GM21360 (cell line): ENCODE measurements at regions not wholly inside any gene's neighbourhood (a gene's known extent, or its start where the extent isn't known, plus 50 kb on each side); places are given as distances from the start of the nearest gene placed in this dataset.

Experiments used
- ATAC-seq: cut with Tn5 transposase; IDR thresholded peaks from one replicate; pipeline ENCODE4 v1.9.1; 2021; ENCODE audit warnings: mild to moderate bottlenecking, moderate library complexity; ENCODE audit not compliant: unreplicated experiment

DNA sequence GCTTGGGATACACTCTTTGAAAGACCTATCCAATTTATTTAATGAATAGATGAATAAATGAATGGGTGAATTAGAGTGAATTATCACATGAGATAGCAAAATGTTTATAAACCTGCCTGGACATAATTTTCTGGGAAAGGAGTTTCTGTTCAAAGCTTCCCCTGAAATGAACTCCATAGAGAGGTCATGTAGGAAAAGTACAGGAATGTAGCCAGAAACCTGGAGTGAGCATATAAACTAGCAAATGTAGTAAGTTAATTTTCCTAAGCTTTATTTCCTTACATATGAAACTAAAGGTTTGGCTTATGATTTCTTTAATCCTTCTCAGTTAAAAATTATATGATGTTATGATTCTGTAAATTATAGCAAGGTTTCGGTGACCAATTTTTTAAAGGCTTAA lies 380.3 kb upstream of the RSPO3 start:
- no peak for ATAC-seq

- no peak for ATAC-seq
These were observed 379.8 kb upstream of the RSPO3 start for GRCh38 chr6:126738641-126739040.

- no peak for ATAC-seq
These were observed 375.4 kb upstream of the RSPO3 start for GRCh38 chr6:126743076-126743475.

DNA sequence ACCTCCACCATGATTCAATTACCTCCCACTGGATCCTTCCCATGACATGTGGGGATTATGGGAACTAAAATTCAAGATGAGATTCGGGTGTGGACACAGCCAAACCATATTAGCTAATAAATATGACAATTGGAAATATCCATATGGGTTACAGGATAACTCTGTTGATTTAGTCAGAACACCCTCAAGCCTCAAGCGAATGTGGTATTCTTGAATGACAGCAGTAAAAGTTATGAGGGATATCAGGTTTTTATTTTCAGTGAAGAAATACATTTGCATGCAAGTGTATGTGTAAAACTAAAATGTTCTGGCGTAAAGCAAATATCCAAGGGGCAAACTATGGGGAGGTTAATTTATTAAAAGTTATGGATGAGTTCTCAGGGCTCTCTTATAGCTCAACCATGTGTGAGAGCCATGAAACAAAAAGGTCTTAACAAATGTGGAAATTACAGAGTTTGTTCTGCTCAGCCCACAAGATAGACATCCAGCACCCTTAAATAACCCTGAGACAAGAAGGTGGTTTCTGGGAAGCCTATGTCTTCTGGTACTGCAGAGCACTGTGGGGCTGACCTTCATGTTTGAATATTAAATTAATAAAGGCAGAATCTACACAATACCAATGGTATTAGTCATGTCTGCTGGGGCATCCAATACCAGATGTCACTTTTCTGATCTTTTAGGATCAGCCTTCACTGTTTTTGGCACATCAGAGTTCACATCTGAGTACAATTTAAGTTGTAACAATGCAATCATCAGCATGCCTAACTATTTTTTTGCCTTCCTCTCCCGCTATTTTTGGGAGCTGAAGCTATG lies 370.5 kb upstream of the RSPO3 start:
- no peak for ATAC-seq

DNA sequence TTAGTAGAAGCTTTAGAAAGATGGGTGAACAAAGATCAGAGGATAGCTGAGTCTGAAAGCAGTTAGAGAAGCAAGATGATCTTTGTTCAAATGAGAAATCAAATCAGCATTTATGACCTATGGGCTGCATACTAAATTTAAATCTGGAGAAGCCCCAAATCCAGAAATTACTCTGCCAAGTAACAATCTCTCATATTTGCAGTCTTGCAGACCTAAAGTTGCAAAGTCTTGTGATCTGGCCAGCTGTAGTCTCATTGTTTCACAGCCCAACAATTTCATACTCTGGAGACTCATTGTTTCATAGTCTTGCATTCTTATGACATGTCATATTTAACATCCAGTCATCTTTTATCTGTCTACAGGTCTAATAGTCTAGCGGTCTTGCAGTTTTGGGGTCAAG lies 364.9 kb upstream of the RSPO3 start:
- no peak for ATAC-seq

DNA sequence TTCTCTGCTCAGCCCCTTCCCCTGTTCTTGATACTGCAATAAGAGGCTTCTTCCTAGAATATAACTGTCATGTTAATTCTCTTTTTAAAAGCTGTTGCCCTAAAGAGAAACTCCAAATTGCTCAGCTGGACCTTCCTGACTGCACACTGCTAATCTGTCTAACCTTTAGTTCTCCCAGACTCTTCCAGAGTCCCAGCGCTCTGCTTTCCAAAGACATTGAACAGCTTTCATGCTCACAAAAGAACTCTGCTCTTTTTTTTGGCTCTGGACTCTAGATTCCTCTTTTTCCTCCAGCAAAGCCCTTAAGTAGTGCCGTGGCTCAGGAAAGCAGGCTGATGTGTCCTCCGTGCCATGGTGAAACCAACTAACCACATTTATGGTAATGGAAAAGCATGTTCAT lies 356.6 kb upstream of the RSPO3 start:
- no peak for ATAC-seq

DNA sequence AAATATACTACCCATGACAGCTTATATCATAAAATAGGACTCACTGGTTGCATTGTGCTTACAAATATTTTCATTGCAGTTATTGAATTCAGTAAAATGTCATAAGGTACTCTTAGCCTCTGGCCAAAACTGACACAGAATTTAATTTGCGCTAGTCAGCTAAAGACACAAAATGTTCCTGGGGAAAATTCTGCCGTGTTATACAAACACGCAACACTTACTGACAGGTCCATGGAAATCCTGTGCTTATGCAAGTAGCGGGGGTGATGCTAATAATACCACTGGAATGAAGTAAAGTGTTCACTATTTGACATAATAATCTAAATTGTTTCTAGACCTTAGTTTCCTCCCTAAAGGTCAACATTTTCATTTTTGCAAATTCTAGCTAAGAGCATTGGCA lies 354.4 kb upstream of the RSPO3 start:
- ATAC-seq: no peak

GRCh38 chr6:126764671-126765070 lies 353.8 kb upstream of the RSPO3 start:
- ATAC-seq: no peak

GRCh38 chr6:126766820-126767219 lies 351.7 kb upstream of the RSPO3 start:
- ATAC-seq: no peak

DNA sequence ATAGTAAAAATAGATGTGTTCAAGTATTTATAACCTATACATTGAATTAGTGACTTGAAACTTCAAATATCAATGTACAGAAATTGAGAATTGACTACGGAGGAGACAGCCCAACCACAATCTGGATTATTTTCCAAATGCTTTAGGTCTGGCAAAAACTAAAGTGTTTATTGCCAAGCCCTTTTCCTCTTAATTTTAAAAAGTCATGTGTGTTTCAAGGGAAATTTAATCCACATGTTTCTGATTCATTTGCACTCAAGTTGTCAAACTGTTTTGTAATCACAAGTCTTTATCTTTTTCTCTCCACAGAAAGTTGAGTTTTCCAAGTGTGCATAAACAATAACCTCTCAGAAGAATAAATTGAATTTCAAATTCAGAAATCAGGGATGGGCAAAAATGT lies 350.8 kb upstream of the RSPO3 start:
- ATAC-seq: no peak

DNA sequence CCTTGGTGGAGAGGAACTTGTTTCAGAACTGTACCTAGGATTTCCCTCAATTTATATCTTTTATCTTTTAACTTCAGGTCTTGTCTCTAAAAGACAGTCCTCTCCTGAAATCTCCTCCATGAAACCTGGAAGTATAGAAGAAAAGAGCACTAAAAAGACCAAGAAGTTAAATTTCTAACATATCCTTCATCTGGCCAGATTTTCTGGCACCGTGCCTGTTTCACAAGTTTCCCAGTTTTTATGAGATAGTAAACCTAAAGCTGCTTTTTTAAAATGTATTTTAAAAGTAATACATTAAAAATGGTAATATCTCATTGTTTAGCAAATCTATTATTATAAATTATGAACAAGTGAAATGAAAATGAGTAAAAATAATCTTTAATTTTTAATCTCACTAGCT lies 348.3 kb upstream of the RSPO3 start:
- ATAC-seq: no peak

- ATAC-seq: no peak
These were observed 345.2 kb upstream of the RSPO3 start for GRCh38 chr6:126773112-126773805.

- no peak for ATAC-seq
These were observed 339.1 kb upstream of the RSPO3 start for GRCh38 chr6:126779331-126779730.

GRCh38 chr6:126781582-126781981 lies 336.9 kb upstream of the RSPO3 start:
- ATAC-seq: no peak

- no peak for ATAC-seq
These were observed 334.2 kb upstream of the RSPO3 start for GRCh38 chr6:126784161-126784790.

GRCh38 chr6:126786262-126786661 lies 332.2 kb upstream of the RSPO3 start:
- no peak for ATAC-seq

DNA sequence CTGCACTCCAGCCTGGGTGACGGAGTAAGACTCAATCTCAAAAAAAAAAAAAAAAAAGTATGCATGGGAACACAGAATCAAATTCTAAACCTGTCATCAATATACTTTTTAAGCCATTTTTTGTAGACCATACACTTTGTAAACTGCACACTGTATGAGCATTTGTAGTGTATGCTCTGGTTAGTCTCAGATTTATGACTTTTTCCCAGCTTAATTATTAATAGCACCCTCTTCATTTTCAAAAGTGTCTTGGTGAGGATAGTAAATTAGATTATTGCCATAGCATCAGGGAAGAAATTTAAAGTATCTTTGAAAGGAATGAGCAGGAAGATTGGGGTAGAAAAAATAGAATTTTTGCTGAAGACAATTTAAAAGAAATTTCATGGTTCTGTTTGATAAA lies 330.8 kb upstream of the RSPO3 start:
- no peak for ATAC-seq

- ATAC-seq: no peak
These were observed 329.6 kb upstream of the RSPO3 start for GRCh38 chr6:126788861-126789365.

- ATAC-seq: no peak
These were observed 326.0 kb upstream of the RSPO3 start for GRCh38 chr6:126792340-126793085.

DNA sequence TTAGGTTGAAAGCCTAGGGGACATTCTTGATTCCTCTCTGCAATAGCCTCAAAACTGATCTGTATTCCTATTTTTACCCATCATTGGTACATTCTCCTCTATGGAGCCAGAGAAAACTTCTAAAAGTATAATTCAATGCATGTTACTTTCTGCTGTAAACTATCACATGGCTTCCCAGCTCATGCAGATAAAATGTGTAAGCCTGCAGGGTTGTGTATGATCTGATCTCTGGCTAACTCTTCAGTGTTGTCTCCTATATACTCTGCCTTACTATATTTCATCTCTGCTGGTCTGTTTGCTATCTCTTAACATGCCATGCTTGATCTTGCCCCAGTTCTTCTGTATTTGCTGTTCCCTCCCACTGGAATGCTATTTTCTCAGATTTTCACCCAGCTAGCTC lies 323.3 kb upstream of the RSPO3 start:
- no peak for ATAC-seq

DNA sequence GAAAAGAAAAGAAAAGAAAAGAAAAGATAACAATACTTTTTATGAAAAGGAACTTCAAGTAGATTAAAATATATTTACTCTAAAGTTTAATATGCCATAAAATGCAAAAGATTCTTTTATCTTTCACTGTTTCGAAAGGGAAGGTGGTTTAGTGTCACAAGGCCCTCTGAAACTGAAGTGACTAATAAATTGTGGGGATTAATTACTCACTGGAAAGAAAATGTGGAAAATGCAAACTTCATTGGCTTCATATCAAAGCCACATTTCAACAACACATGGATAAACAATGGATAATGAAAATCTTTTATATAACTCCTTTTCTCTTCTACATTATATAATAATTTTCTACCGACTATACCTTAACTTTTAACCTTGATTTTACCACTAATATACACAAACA lies 320.5 kb upstream of the RSPO3 start:
- ATAC-seq: no peak
